Head of caudate nucleus (tissue), 42 donors: ENCODE measurements at regions not wholly inside any gene's neighbourhood (a gene's known extent, or its start where the extent isn't known, plus 50 kb on each side); places are given as distances from the start of the nearest gene placed in this dataset.
"Not testable (repeated sequence)": the region's sequence is repeated elsewhere in the genome, so short reads cannot be mapped to it uniquely, and the experiment has no call there.

ENCODE experiments used
- DNase-seq, 42 donors: peaks; one replicate each; pipeline versions ENCODE4 v3.0.0 to v3.0.0-alpha.2; 2020 to 2021; ENCODE audit warnings: mixed read lengths in 7 of 42
- intact Hi-C: fragments of 100-400 bp; cut with DNase I; formaldehyde crosslinking; loops from one replicate; pipeline ENCODE4 v1.15.0; 2022

- DNase-seq, intact Hi-C loops: not testable (repeated sequence)
These were observed 99.9 kb upstream of the RNU6-1 start for GRCh38 chr15:67939588-67940323.

GRCh38 chr15:67940324-67940719 is 100.5 kb upstream of the RNU6-1 start:
- intact Hi-C loops: no loop called here

GRCh38 chr15:67941648-67942310 is 101.9 kb upstream of the RNU6-1 start:
- DNase-seq: no peak
- intact Hi-C loops: no loop called here

More at GRCh38 chr15:67940324-67940719, 100.5 kb upstream of the RNU6-1 start:
- no peak for DNase-seq

- intact Hi-C loops: no loop called here
- no peak for DNase-seq
These were observed 103.6 kb upstream of the RNU6-1 start for GRCh38 chr15:67943475-67943874.

GRCh38 chr15:67944010-67944641 is 104.3 kb upstream of the RNU6-1 start:
- DNase-seq: peak in 6 of 42 donors; percentile 13 to 35 (median 18)
- intact Hi-C loops: no loop called here

- intact Hi-C loops: no loop called here
These were observed 105.3 kb upstream of the RNU6-1 start for GRCh38 chr15:67945131-67945530.

GRCh38 chr15:67945951-67946700 is 106.3 kb upstream of the RNU6-1 start:
- intact Hi-C loops: no loop called here

More at GRCh38 chr15:67945131-67945530, 105.3 kb upstream of the RNU6-1 start:
- no peak for DNase-seq

GRCh38 chr15:67946701-67947100 is 106.9 kb upstream of the RNU6-1 start:
- no peak for DNase-seq
- intact Hi-C loops: no loop called here

More at GRCh38 chr15:67945951-67946700, 106.3 kb upstream of the RNU6-1 start:
- DNase-seq: peak in 10 of 42 donors; percentile 6 to 50 (median 14)

GRCh38 chr15:67947254-67948039 is 106.7 kb upstream of the PIAS1 start:
- DNase-seq: no peak
- intact Hi-C loops: no loop called here

GRCh38 chr15:67948215-67948614 is 105.9 kb upstream of the PIAS1 start:
- intact Hi-C loops: no loop called here
- no peak for DNase-seq

- intact Hi-C loops: not testable (repeated sequence)
These were observed 102.9 kb upstream of the PIAS1 start for GRCh38 chr15:67951187-67951586.

GRCh38 chr15:67953299-67953698 is 100.8 kb upstream of the PIAS1 start:
- intact Hi-C loops: no loop called here
- no peak for DNase-seq

More at GRCh38 chr15:67951187-67951586, 102.9 kb upstream of the PIAS1 start:
- not testable (repeated sequence) for DNase-seq

- intact Hi-C loops: no loop called here
These were observed 98.9 kb upstream of the PIAS1 start for GRCh38 chr15:67955252-67955651.

GRCh38 chr15:67957435-67958132 is 96.5 kb upstream of the PIAS1 start:
- DNase-seq: no peak
- intact Hi-C loops: no loop called here

More at GRCh38 chr15:67955252-67955651, 98.9 kb upstream of the PIAS1 start:
- no peak for DNase-seq

- intact Hi-C loops: no loop called here
- peak; percentile 62 to 96 (median 88) for DNase-seq
These were observed 86.2 kb upstream of the PIAS1 start for GRCh38 chr15:67967871-67968431.

GRCh38 chr15:67968564-67968963 is 85.6 kb upstream of the PIAS1 start:
- DNase-seq: no peak
- intact Hi-C loops: no loop called here

- intact Hi-C loops: no loop called here
- no peak for DNase-seq
These were observed 85.1 kb upstream of the PIAS1 start for GRCh38 chr15:67968966-67969365.

GRCh38 chr15:67969892-67970291 is 84.2 kb upstream of the PIAS1 start:
- DNase-seq: no peak
- intact Hi-C loops: no loop called here
